ENCODE measurements at regions not wholly inside any gene's neighbourhood (a gene's known extent, or its start where the extent isn't known, plus 50 kb on each side); places are given as distances from the start of the nearest gene placed in this dataset.

GRCh38 chr16:60741810-60742209 is 1294.4 kb downstream of the CDH8 start:
- Histone ChIP-seq H3K36me3 (no peaks in the 10 kb centered on the region), H3K27ac (no peak overlapping the region), H3K4me1 (no peaks in the 10 kb centered on the region), H3K9me3 (no peaks in the 10 kb centered on the region), H3K4me3 (no peak overlapping the region), H3K27me3 (no peaks in the 10 kb centered on the region)
- no peak for DNase-seq (ENCODE audit: low spot score)
- TF ChIP-seq CTCF (IDR thresholded peaks at IDR 0.05), result no peak

GRCh38 chr16:60739737-60740683 is 1296.2 kb downstream of the CDH8 start:
- no peak for DNase-seq (ENCODE audit: low spot score)
- no peak overlapping the region for H3K27ac ChIP-seq
- no peak overlapping the region for H3K4me3 ChIP-seq
- no peaks in the 10 kb centered on the region for H3K27me3 ChIP-seq
- no peaks in the 10 kb centered on the region for H3K36me3 ChIP-seq
- TF ChIP-seq CTCF (IDR thresholded peaks at IDR 0.05), result no peak
- no peaks in the 10 kb centered on the region for H3K9me3 ChIP-seq
- H3K4me1 ChIP-seq, result no peaks in the 10 kb centered on the region

GRCh38 chr16:60731329-60732050 is 1304.7 kb downstream of the CDH8 start:
- TF ChIP-seq CTCF (IDR thresholded peaks at IDR 0.05), result no peak
- no peaks in the 10 kb centered on the region for H3K4me1 ChIP-seq
- no peak overlapping the region for H3K4me3 ChIP-seq
- H3K27ac ChIP-seq, result no peak overlapping the region
- no peaks in the 10 kb centered on the region for H3K9me3 ChIP-seq
- DNase-seq (ENCODE audit: low spot score), result no peak
- H3K27me3 ChIP-seq, result no peaks in the 10 kb centered on the region
- H3K36me3 ChIP-seq, result no peaks in the 10 kb centered on the region

- H3K4me1 ChIP-seq, result no peaks in the 10 kb centered on the region
- no peak for DNase-seq (ENCODE audit: low spot score)
- no peaks in the 10 kb centered on the region for H3K9me3 ChIP-seq
- H3K4me3 ChIP-seq, result no peak overlapping the region
- H3K27me3 ChIP-seq, result no peaks in the 10 kb centered on the region
- H3K27ac ChIP-seq, result no peak overlapping the region
- no peak for TF ChIP-seq CTCF (IDR thresholded peaks at IDR 0.05)
- no peaks in the 10 kb centered on the region for H3K36me3 ChIP-seq
These were observed 1307.2 kb downstream of the CDH8 start for GRCh38 chr16:60729051-60729450.

GRCh38 chr16:60727851-60728250 is 1308.4 kb downstream of the CDH8 start:
- Histone ChIP-seq H3K27me3 (no peaks in the 10 kb centered on the region), H3K9me3 (no peaks in the 10 kb centered on the region), H3K4me1 (no peaks in the 10 kb centered on the region), H3K4me3 (no peak overlapping the region), H3K27ac (no peak overlapping the region), H3K36me3 (no peaks in the 10 kb centered on the region)
- no peak for DNase-seq (ENCODE audit: low spot score)
- TF ChIP-seq CTCF (IDR thresholded peaks at IDR 0.05), result no peak
